Ramos (cell line): ENCODE measurements at regions not wholly inside any gene's neighbourhood (a gene's known extent, or its start where the extent isn't known, plus 50 kb on each side); places are given as distances from the start of the nearest gene placed in this dataset.

Source experiments
- in situ Hi-C: fragments of 300-500 bp; cut with MboI; formaldehyde crosslinking; loops from one replicate; pipeline ENCODE4 v1.14.3; 2022; ENCODE audit warnings: low sequenced_read_pairs; ENCODE audit not compliant: unreplicated experiment

DNA sequence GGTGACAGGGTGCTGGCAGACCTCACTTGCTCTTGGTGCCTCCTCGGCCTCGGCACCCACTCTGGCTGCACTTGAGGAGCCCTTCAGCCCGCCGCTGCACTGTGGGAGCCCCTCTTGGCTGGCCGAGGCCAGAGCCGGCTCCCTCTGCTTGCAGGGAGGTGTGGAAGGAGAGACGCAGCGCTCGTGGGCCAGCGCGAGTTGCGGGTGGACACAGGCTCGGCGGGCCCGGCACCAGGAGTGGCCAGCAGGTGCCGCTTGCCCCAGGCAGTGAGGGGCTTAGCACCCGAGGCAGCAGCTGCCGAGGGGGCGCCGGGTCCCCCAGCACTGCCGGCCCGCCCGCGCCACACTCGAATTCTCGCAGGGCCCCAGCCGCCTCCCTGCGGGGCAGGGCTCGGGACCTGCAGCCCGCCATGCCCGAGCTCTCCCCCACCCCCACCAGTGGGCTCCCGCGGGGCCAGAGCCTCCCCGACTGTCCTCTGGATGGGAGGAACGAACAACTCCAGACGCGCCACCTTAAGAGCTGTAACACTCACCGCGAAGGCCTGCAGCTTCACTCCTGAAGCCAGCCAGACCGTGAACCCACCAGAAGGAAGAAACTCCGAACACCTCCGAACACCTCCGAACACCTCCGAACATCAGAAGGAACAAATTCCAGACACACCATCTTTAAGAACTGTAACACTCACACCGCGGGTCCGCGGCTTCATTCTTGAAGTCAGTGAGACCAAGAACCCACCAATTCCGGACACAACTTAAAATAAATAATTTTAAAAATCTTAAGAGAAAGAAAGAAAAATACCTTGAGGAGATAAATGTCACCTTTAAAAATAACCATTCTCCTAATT is 311.1 kb upstream of the SLC7A11 start:
- in situ Hi-C loops: no loop called here

DNA sequence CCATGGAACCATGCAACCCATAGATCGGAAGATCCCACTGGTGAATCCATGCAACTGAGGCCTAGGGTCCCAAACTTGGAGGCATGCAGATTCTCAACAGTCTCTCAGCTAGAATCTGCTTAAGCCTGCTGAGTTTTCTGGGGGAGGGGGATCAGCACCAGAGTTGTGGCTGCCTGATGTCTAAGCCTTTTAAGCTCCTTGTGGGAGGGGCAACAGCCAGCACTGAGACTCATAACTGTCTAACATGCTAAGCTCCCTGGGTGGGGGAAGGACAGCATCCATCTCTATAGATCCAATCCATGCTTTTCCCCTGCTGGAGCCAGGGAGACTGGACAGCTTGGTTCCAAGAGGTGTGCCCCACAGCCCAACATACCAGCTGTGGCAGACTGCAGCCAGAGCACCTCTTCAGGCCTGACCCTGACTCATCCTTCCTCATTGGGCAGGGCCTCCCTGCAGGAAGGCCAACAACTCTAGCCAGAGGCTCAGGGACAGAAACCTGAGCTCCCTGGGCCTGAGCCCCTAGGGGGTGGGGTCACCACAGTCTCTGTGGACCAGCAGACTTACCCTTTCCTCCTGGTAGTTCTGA is 300.1 kb upstream of the SLC7A11 start:
- in situ Hi-C loops: no loop called here

DNA sequence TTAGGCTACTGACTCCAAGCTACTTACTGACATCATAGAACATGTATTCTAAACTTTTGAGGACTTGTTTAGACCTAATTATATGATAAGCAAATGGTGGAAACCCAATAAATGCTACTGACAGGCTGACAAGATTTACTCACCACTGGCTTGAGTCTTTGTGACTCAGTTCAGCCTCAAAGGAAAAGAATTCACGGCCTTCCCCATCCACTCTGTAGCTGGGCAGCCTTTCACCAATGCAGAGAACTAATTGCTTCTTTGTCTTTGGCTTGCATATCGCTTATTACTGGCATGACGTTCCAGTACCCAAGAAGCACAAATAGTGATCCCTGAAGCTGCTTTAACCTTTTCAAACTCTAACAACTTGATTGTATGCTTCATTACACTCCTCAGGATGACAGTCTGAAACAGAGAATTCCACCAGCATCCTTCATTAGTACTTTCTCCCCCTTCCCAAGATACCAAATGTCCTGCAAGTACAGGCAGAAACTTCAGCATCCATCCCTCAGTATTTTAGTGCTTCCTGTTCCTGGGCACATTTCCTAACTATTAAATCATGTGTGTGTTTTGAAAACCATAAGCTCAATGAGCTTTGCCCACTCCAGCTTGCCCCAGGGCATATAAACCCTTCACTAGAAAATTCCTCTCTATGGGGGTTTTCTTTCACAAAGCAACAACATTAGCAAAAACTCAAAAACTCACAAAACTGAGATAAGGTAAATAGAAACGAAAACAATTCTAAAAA is 298.1 kb upstream of the SLC7A11 start:
- in situ Hi-C loops: no loop called here

DNA sequence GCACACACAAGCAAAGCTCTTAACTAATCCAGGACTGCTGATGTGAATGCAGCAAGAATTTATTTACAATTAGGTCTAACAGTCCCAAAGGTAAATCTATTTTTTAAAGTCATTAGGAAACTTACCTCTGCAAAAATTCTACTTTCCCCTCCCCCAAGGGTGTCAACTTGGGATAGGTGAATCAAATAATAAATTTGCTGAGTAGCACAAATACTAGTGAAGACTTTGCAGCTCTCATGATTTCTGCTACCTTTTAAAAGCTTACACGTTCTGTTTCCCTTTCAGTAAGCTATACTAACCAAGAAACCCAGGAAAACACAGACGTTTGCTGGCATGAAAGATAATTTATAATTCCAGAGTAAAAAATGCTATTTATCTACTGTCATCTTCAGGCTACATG is 296.6 kb upstream of the SLC7A11 start:
- in situ Hi-C loops: no loop called here

DNA sequence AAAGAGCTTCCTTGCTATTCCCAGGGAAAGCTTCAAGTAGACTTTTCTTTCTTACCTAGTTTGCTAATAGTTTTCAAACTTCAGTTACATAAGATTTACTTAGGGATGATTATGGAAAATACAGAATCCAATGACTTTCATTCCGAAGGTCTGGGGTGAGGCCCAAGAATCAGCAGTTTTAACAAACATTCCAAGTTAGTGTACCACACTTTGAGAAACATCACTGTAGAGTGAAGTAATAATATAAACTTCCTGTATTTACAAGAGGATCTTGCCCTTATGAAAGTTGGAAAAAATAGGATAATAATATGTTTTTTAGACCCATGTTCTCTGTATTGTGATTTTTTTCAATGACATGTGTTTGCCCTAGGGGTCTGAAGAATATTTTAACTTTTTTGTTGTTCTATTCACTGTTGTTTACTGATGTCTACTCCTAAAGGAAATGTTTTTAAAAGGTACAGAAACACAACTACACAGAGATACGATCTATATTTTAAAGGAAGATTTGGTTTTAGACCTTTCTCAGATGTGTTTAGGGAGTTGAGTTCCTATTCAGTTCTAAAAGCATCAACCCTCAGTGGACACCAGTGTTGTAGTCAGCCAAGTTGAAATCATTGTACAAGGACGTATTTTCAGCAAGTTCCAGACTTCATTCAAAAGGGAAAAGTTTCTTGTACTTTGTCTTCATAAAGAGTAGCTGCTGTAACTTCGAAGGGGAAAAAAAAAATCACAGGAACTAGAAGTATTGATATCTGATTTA is 295.8 kb upstream of the SLC7A11 start:
- in situ Hi-C loops: no loop called here

DNA sequence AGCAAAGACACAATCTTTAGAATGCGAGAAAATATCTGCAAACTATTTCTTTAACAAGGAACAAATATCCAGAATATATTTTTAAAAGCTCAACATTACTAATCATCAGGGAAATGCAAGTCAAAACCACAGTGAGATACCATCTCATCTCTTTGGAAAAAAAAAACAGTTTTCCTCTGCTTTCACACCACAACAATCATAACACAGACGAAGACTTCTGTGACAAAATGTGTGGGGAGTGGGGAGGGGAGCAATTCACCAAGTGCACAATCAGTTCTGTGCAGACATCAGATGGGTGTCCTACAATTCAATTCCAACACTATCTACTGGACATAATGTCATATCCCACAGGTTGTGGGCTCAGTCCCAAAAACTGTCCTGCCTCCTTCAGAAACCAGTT is 293.2 kb upstream of the SLC7A11 start:
- in situ Hi-C loops: no loop called here

DNA sequence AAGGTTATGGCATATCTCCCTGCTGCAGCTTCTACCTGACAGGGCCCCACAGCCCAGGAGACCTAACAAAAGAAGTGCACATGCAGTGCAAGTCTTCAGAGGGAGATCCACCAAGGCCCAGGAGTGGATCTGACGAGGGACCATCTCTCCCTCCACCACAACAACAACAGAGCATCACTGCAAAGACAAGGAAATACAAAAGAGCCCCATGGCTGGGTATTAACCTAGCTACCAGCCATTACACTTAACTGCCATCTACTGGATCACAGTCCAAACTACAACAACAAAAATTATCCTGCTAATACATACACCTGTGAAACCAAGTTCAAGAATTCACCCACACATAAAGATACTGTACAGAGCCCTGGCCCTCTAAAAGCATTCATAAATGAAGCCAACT is 280.2 kb upstream of the SLC7A11 start:
- in situ Hi-C loops: loop anchor here (25.0 kb wide), 1 partner anchor 485 kb away; no protein-coding TSS in a partner anchor

DNA sequence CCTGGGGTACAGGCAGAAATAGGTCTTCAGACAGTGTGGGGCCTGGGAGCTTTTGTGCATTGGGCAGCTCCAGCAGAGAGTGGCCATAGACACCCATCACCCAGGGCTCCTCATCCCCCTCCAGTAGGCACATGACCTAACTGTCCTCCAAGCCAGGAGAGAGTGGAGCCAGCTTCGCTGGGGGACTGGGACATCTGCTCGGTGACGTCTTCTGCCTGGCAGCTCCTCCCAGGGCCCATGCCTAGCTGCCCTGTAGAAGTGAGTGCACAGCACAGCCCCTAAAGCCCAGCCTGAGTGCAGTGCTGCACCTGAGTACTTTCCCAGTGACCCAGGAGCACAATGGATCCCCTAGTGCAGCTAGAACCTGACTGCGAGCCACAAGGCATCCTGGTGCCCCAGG is 279.7 kb upstream of the SLC7A11 start:
- in situ Hi-C loops: loop anchor here (25.0 kb wide), 1 partner anchor 485 kb away; no protein-coding TSS in a partner anchor

DNA sequence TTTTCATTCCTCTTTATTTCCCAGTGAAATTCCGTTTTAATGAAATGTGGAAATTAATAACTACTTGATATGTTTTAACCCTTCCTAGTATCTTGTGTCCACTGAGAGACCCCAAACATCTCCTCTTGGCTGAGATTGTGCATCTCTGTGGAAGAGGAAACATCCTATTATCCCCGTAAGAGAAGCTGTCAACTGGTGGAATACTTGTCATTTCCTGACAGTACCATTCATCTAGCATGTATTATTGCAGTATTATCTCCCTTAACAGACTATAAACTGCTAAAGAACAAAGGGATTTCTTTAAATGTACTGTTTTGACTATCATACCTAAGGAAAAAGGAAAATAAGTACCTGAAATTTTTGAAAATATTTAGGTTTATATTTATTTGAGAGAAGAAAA is 277.3 kb upstream of the SLC7A11 start:
- in situ Hi-C loops: loop anchor here (25.0 kb wide), 1 partner anchor 482 kb away; no protein-coding TSS in a partner anchor

DNA sequence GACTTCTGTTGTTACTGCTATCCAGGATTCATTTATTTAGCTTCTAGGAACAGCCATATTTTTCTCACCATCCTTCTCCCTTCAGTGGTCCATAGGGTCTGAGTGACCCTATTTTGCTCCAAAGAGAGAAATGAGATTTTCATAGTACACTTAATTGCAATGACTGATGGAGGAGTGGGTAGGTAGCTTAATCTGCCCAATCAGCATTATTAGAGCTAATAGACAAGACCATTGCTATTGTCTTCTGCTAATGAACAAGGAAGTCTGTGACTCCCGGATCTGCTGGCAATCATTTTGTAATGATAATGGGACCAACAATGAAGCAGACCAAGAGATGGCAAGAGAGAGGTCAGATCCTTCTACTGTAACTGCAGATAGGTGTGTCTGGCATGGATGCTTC is 271.4 kb upstream of the SLC7A11 start:
- in situ Hi-C loops: loop anchor here (25.0 kb wide), 1 partner anchor 476 kb away; no protein-coding TSS in a partner anchor

DNA sequence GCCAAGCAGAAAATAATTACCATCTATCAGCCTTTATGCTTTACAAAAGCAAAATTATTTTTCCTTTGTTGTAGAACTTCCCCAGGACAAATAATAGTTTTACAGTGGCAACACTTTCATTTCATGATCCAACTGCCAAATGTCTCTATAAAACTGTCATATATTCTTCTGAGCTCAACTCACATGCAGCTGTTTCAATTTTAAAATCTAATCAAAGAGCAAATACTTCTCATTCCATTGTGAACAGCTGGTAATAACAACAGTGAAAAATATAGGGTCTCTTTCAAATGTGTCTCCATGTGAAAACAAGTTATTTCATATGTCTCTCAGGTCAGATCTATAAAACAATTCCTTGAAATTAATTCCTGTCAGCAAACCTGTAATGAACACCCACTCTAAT is 270.6 kb upstream of the SLC7A11 start:
- in situ Hi-C loops: loop anchor here (25.0 kb wide), 1 partner anchor 475 kb away; no protein-coding TSS in a partner anchor

DNA sequence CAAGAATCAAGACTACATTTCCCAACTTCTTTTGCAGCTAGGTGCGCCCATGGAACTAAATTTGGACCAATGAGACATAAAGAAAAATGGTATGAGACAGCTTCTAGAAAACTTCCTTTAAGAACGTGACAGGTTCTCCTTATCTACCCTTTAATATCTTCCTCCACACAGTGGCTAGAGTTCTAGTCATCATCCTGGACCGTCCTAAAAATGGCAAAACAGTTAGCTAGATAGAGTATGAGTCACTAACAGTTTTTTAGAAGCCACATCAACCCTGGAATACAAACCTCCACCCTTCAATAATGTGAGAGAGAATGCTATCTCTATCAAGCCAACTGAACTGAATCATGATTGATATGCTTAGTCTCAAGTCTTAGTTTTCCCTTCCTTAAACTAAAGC is 267.9 kb upstream of the SLC7A11 start:
- in situ Hi-C loops: loop anchor here (25.0 kb wide), 1 partner anchor 473 kb away; no protein-coding TSS in a partner anchor

DNA sequence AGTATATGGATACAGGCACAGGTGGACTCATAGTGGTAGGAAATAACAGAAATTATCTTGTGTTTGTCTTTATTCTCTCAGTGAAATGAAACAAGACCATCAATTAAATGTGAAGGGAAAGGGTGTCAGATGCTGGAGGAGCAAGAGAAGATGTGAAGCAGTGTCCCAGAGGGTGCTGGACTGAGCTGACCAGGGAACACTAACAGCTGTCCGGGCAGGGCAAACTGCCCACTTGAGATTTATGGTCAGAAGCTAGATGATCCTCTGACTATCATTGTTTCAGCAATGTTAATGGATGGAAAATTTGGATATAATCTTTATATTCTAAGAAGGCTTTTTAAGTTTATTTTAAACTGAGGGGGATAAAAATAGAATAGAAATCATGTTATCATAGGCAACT is 267.2 kb upstream of the SLC7A11 start:
- in situ Hi-C loops: loop anchor here (25.0 kb wide), 1 partner anchor 472 kb away; no protein-coding TSS in a partner anchor

DNA sequence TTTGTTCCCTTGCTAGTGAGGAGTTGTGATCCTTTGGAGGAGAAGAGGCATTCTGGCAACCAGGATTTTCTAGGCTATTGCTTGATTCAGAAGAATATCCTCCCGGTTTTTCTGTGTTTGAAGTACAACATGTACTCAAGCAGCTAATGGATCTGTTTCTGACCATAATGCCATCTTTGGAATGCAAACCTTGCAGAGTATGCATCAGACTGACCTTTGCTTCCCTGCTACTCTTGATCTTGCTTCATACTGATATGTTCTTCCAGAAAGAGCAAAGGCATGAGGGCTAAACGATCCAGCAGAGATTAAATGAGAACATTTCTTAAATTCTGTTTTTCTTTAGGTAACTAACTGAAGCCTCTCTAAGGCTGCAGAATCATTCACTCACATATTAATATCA is 265.4 kb upstream of the SLC7A11 start:
- in situ Hi-C loops: loop anchor here (25.0 kb wide), 1 partner anchor 470 kb away; no protein-coding TSS in a partner anchor

DNA sequence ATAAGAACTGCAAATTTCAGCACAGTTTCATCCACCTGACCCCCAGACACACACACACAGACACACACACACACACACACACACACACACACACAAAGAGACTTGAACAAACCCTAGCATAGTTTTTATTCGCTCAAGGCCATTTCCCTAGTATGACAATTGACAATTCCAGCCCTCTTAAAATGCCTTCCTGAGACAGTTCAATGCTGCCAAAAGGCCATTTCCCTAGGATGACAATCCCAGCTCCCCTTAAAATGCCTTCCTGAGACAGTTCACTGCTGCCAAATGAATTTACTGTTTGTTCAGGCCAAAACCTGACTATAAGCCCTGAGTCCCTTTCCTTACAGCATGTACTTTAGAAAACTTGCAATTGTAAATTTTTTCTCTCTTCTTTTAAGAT is 259.5 kb upstream of the SLC7A11 start:
- in situ Hi-C loops: loop anchor here (25.0 kb wide), 1 partner anchor 464 kb away; no protein-coding TSS in a partner anchor

DNA sequence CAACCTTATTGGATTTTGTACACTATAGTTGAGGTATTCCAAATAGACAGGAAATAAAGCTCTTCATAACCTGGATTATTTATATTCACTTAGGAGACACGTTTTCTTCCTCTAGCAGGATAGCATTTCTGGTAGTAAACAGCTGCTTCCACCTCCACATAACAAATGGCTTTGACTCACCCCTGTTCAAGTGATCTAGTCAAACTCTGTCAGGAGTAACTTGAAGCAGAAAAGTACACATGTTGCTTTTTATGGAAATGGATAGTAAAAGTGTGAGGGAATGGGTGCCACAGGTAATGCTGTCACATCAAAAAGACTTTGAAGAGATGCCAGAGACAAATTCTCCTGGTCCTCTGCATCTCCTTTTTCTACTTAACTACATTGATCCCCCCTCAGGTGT is 258.7 kb upstream of the SLC7A11 start:
- in situ Hi-C loops: loop anchor here (25.0 kb wide), 1 partner anchor 464 kb away; no protein-coding TSS in a partner anchor

DNA sequence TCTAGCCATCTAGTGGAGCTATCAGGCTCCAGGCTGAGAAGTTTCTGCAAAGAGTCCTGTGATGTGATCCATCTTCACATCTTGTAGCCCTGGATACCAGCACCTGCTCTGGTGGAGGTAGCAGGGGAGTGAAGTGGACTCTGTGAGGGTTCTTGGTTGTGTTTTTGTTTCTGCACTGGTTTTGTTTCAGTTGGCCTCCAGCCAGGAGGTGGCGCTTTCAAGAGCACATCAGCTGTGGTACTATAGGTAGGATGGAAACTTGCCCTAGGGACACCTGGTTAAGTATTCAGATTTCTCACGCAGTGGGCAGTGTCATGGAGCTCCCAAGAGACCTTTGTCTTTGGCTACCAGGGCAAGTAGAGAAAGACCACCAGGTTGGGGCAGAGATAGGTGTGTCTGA is 257.5 kb upstream of the SLC7A11 start:
- in situ Hi-C loops: loop anchor here (25.0 kb wide), 1 partner anchor 462 kb away; no protein-coding TSS in a partner anchor

DNA sequence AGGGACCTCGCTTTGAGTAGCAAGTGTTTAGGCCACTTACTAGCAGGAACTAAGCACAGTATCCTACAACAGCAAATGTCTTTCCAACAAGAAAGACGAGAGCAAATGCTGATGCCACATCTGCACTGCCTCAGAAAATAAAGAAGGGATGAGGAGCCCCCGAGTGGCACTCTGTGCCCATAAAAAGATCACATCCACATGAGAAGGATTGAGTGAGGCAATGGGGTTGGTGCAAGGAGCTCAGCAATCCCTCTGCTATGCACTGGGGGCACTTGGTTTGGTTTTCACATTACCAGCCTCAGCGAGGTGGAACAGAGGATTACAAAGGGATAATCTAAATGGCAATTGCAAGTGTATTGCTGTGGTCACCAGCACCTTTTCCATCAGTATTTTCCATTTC is 252.8 kb upstream of the SLC7A11 start:
- in situ Hi-C loops: no loop called here

DNA sequence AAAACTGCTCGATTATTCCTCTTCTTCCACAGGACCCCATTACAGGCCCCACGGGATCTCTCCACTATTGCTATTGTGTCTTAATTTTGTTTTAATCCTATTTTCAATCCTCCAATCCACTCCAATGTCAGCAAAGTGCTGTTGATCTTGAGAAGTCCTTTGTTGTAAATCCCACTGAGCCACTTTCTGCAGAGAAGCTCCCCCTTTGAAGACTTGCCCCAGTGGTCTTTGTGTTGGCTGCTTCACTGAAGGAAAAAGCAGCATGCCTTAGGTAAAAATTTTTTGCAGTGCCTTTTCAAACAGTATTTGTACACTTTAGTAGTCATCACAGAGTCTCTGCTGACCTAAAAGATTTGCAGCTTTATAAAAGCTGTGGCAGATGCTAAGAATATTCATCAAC is 252.0 kb upstream of the SLC7A11 start:
- in situ Hi-C loops: no loop called here

DNA sequence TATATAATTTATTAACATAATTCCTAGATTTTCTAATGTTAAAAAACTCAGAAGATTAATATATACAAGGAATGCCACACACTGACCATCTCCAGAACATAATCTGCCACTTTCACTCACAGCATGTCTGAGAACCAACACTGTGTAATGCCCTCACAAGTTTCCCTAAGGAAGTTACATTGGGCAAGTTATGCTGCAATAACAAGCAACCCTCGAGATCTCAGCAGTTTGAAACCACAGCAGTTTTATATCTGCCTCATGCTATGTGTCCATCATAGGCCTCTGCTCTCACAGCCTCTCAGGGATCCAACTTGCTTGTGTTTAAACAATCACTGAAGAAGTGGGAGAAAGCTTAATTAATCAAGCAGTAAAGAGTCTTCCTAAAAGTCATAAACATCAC is 250.0 kb upstream of the SLC7A11 start:
- in situ Hi-C loops: no loop called here
